Fibroblast of lung (primary cell): ENCODE measurements at regions not wholly inside any gene's neighbourhood (a gene's known extent, or its start where the extent isn't known, plus 50 kb on each side); places are given as distances from the start of the nearest gene placed in this dataset.

Experiments used
- CTCF ChIP-seq, 2 donors: IDR thresholded peaks in 1 of 2; conservative IDR thresholded peaks in 1 of 2; 1 replicate in 1 of 2; 2 replicates in 1 of 2; pipeline ENCODE4 v1.5.1; 2011 to 2012; ENCODE audit warnings: low read length in 2 of 2, control low read depth in 1 of 2, inconsistent platforms in 1 of 2, low read depth in 1 of 2, mild to moderate bottlenecking in 1 of 2
- EZH2 ChIP-seq: IDR thresholded peaks from 2 replicates; pipeline ENCODE4 v1.5.1; 2012; ENCODE audit warnings: low read length, control low read depth, mild to moderate bottlenecking; ENCODE audit errors: missing control alignments

DNA sequence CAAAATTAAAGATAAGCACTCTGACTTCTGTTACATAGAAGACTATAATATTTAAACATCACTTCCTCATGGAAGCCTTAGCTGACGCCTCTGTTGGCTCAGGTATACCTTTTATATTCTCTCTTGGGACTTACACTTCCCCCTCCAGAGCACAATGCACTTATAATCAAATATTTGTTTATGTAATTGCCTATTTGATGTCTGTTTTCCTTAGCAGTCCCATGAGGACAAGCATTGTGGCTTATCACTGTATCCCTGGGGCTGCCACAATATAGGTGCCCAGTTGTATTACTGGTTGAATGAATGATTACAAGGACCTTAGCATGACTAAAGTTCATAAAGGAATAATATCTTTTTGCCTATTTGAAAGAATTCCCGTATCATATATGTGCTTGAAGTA is 186.7 kb upstream of the VGLL2 start:
- no peak for TF ChIP-seq CTCF (conservative IDR thresholded peaks at IDR 0.05 in 1 of 2, IDR thresholded peaks at IDR 0.05 in 1 of 2; ENCODE audit: low read depth in 1 of 2, low read length in 2 of 2)
- no peak for TF ChIP-seq EZH2
